HepG2 (cell line): ENCODE measurements at regions not wholly inside any gene's neighbourhood (a gene's known extent, or its start where the extent isn't known, plus 50 kb on each side); places are given as distances from the start of the nearest gene placed in this dataset.

Experiments used
- ATAC-seq: fragments of 200-7000 bp; cut with Tn5 transposase; 3 replicates; pipeline ENCODE4 v1.9.1; 2020; ENCODE audit warnings: mild to moderate bottlenecking, moderate library complexity
- BruUV-seq: library from RNA; stranded (reverse); fragments of 400-500 nt; replicated peaks from 2 replicates; lab custom pipeline; 2021; lab: Mats Ljungman, UMichigan
- CTCF ChIA-PET: fragments of 300-600 bp; formaldehyde crosslinking; extraction: SDS; loops from one replicate; lab custom pipeline; 2021; ENCODE audit warnings: low total read pairs, inconsistent platforms, low intra/inter-chr PET ratio; lab: Yijun Ruan, JAX
- POLR2A ChIA-PET: fragments of 350-600 bp; sonication (Branson Sonifier 250); formaldehyde crosslinking; loops from one replicate; lab custom pipeline; 2020; ENCODE audit warnings: antibody characterized with exemption, inconsistent platforms; lab: Yijun Ruan, JAX
- DNase-seq: peaks from one replicate; pipeline ENCODE4 v3.0.0-alpha.2; 2015; ENCODE audit warnings: low spot score
- FAIRE-seq: peaks from 3 replicates; lab custom pipeline; 2011; peaks lifted over from hg19 to GRCh38; lab: Jason Lieb, UNC
- H2AFZ ChIP-seq: one replicate; pipeline ENCODE4 v1.6.1; 2011; ENCODE audit warnings: low read length, inconsistent platforms
- H3K27ac ChIP-seq: fragments of 300-600 bp; 3 replicates; pipeline ENCODE4 v1.8.0; 2011; ENCODE audit warnings: mixed run types, mild to moderate bottlenecking, mixed read lengths, low read length, inconsistent platforms; ENCODE audit not compliant: insufficient read depth; ENCODE audit errors: extremely low read length
- H3K27me3 ChIP-seq, 2 experiments: fragments of 200-600 bp in 1 of 2; 2 replicates in 1 of 2; 3 replicates in 1 of 2; pipeline versions ENCODE4 v1.6.0 to v1.8.0; 2011; ENCODE audit warnings: low read length in 2 of 2, mild to moderate bottlenecking in 2 of 2, moderate library complexity in 2 of 2, inconsistent platforms in 1 of 2; ENCODE audit not compliant: insufficient read depth in 2 of 2, control insufficient read depth in 1 of 2
- H3K36me3 ChIP-seq, 2 experiments: fragments of 200-600 bp in 1 of 2; replicated peaks in 1 of 2; 2 replicates in 1 of 2; 3 replicates in 1 of 2; pipeline versions ENCODE4 v1.5.1 to v1.8.0; 2011; ENCODE audit warnings: low read length in 2 of 2, inconsistent platforms in 1 of 2; ENCODE audit not compliant: insufficient read depth in 2 of 2, control insufficient read depth in 1 of 2
- H3K4me1 ChIP-seq: 2 replicates; pipeline ENCODE4 v1.5.1; 2012; ENCODE audit warnings: low read length, inconsistent platforms; ENCODE audit not compliant: insufficient read depth
- H3K4me2 ChIP-seq: 2 replicates; pipeline ENCODE4 v1.6.0; 2011; ENCODE audit warnings: low read depth, low read length, inconsistent platforms
- H3K4me3 ChIP-seq, 3 experiments: fragments of 200-600 bp in 1 of 3; sonication (generic), shearing (Covaris generic) in 1 of 3; replicated peaks in 1 of 3; 2 replicates each; pipeline ENCODE4 v1.5.1; 2011 to 2016; ENCODE audit warnings: low read length in 3 of 3, inconsistent platforms in 2 of 3, low read depth in 2 of 3, mild to moderate bottlenecking in 2 of 3, control low read depth in 1 of 3, mixed read lengths in 1 of 3; ENCODE audit not compliant: insufficient read depth in 1 of 3
- H3K79me2 ChIP-seq: one replicate; pipeline ENCODE4 v1.6.1; 2011; ENCODE audit warnings: low read length, inconsistent platforms; ENCODE audit not compliant: insufficient read depth
- H3K9ac ChIP-seq: 2 replicates; pipeline ENCODE4 v1.6.0; 2011; ENCODE audit warnings: mild to moderate bottlenecking, low read depth, low read length, inconsistent platforms; ENCODE audit not compliant: insufficient read depth
- H3K9me3 ChIP-seq: 2 replicates; pipeline ENCODE4 v1.5.1; 2012; ENCODE audit warnings: mild to moderate bottlenecking, low read length
- H4K20me1 ChIP-seq: 2 replicates; pipeline ENCODE4 v1.6.0; 2011; ENCODE audit warnings: inconsistent platforms, mild to moderate bottlenecking, low read length, moderate library complexity; ENCODE audit not compliant: insufficient read depth
- ISX ChIP-seq: sonication (generic); formaldehyde crosslinking; conservative IDR thresholded peaks from 2 replicates; pipeline ENCODE4 v1.5.0; 2020; ENCODE audit warnings: missing genetic modification reagents
- SIN3B ChIP-seq: fragments of 150-350 bp; IDR thresholded peaks from 2 replicates; pipeline ENCODE4 v1.6.1; 2014; ENCODE audit warnings: low read length
- TCF7 ChIP-seq: sonication (generic); IDR thresholded peaks from 2 replicates; pipeline ENCODE4 v1.6.1; 2016; ENCODE audit warnings: antibody characterized with exemption, low read depth
- ZC3H13 ChIP-seq: sonication (generic); formaldehyde crosslinking; IDR thresholded peaks from 2 replicates; pipeline ENCODE4 v1.8.1; 2023; ENCODE audit warnings: mild to moderate bottlenecking, missing genetic modification reagents, moderate library complexity
- ZFY ChIP-seq: sonication (generic); formaldehyde crosslinking; IDR thresholded peaks from 2 replicates; pipeline ENCODE4 v1.4.0; 2020; ENCODE audit warnings: missing genetic modification reagents
- ZNF224 ChIP-seq: sonication (generic); formaldehyde crosslinking; IDR thresholded peaks from 2 replicates; pipeline ENCODE4 v1.5.0; 2020; ENCODE audit warnings: mild to moderate bottlenecking, missing genetic modification reagents
- ZNF614 ChIP-seq: IDR thresholded peaks from 2 replicates; pipeline ENCODE4 v1.6.1; 2018; ENCODE audit warnings: missing biosample characterization, missing genetic modification reagents, inconsistent platforms, borderline replicate concordance
- ZNF737 ChIP-seq: sonication (generic); formaldehyde crosslinking; IDR thresholded peaks from 2 replicates; pipeline ENCODE4 v1.5.0; 2020; ENCODE audit warnings: missing genetic modification reagents, mild to moderate bottlenecking, borderline replicate concordance
- ZNF776 ChIP-seq: sonication (generic); formaldehyde crosslinking; IDR thresholded peaks from 2 replicates; pipeline ENCODE4 v1.4.0; 2020; ENCODE audit warnings: mild to moderate bottlenecking, missing genetic modification reagents
- ZNF839 ChIP-seq: sonication (generic); formaldehyde crosslinking; IDR thresholded peaks from 2 replicates; pipeline ENCODE4 v1.4.0; 2020; ENCODE audit warnings: missing genetic modification reagents, mild to moderate bottlenecking, borderline replicate concordance
- ZNF841 ChIP-seq: sonication (generic); formaldehyde crosslinking; IDR thresholded peaks from 2 replicates; pipeline ENCODE4 v1.8.1; 2023; ENCODE audit warnings: missing genetic modification reagents, borderline replicate concordance
- ZSCAN25 ChIP-seq: sonication (generic); formaldehyde crosslinking; IDR thresholded peaks from 2 replicates; pipeline ENCODE4 v1.8.0; 2022; ENCODE audit warnings: mild to moderate bottlenecking, missing genetic modification reagents
- WGBS: methylation state at CpG from one replicate; pipeline ENCODE4 v1.1.6; 2017; ENCODE audit warnings: low lambda C conversion rate; 5-methylcytosine and 5-hydroxymethylcytosine counted together
- in situ Hi-C: cut with HindIII; loops from 2 replicates; pipeline ENCODE4 v1.10.0; 2017; ENCODE audit warnings: low pct_unique_long_range_greater_than_20kb; ENCODE audit not compliant: extremely low pct_ligation_motif_present
- intact Hi-C: fragments of 100-400 bp; cut with micrococcal nuclease; formaldehyde crosslinking; loops from one replicate; pipeline ENCODE4 v1.10.0; 2022; ENCODE audit not compliant: unreplicated experiment
- TF ChIP-seq, protein P1 (sequence below), 2 experiments: sonication (generic) in 1 of 2; formaldehyde crosslinking in 1 of 2; IDR thresholded peaks; 2 replicates each; pipeline versions ENCODE4 v1.4.0 to v1.6.1; 2018 to 2020; ENCODE audit warnings: missing genetic modification reagents in 2 of 2, borderline replicate concordance in 1 of 2, low read depth in 1 of 2, mild to moderate bottlenecking in 1 of 2, missing biosample characterization in 1 of 2
- TF ChIP-seq, protein P2 (sequence below): sonication (generic); formaldehyde crosslinking; IDR thresholded peaks from 2 replicates; pipeline ENCODE4 v1.9.0; 2021; ENCODE audit warnings: missing genetic modification reagents, borderline replicate concordance
- TF ChIP-seq, protein P3 (sequence below): sonication (generic); formaldehyde crosslinking; IDR thresholded peaks from 2 replicates; pipeline ENCODE4 v1.4.0; 2020; ENCODE audit warnings: mild to moderate bottlenecking, missing genetic modification reagents

DNA sequence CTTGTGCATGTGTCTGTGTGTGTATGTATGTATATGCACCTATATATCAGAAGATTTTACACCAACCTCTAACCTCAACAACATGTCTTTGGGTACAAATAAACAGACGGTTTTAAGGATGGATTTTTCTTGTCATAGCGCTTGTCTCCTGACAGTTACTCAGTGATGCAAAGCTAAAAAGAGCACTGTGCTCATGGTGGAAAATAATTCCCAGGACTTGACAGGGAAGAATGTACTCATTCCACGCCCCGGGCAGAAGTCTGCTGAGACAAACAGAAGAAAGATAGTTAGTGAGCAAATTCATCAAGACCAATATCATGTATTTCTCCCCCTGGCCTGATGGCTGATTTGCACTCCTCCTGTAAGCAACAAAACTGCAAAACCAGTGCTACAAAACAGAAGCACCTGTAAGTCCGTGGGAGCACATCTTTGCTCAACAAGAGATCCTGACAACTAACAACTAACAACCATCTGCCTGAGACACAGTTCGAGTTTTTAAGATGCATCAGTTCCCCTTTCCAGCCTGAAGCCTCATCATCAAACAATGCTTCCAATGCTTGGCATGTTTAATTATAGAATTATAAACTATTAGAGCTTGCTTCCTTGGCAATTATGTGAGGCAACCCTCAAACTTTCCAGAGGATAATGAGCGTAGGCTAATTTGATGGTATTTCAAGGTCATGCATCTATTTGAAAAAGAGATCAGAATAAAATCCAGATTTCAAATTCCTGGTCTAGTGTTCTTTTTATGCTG lies 812.7 kb upstream of the MIR17HG start:
- ATAC-seq (no peak), FAIRE-seq (no peak), DNase-seq (no peak)
- Histone ChIP-seq H3K4me1 (no peaks in the 10 kb centered on the region), H3K36me3 (no peaks in the 10 kb centered on the region), H3K9ac (no peak overlapping the region), H2AFZ (no peak overlapping the region), H3K4me3 (no peak overlapping the region), H3K27ac (no peak overlapping the region), H3K9me3 (peaks cover 83% of the 10 kb centered on the region), H3K4me2 (no peak overlapping the region), H4K20me1 (no peaks in the 10 kb centered on the region), H3K27me3 (no peaks in the 10 kb centered on the region), H3K79me2 (no peaks in the 10 kb centered on the region)
- ChIA-PET CTCF (no interaction called here), POLR2A (no interaction called here)
- TF ChIP-seq, protein P1, sequence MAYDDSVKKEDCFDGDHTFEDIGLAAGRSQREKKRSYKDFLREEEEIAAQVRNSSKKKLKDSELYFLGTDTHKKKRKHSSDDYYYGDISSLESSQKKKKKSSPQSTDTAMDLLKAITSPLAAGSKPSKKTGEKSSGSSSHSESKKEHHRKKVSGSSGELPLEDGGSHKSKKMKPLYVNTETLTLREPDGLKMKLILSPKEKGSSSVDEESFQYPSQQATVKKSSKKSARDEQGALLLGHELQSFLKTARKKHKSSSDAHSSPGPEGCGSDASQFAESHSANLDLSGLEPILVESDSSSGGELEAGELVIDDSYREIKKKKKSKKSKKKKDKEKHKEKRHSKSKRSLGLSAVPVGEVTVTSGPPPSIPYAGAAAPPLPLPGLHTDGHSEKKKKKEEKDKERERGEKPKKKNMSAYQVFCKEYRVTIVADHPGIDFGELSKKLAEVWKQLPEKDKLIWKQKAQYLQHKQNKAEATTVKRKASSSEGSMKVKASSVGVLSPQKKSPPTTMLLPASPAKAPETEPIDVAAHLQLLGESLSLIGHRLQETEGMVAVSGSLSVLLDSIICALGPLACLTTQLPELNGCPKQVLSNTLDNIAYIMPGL (CRISPR knock-in tag; IDR thresholded peaks at IDR 0.05; ENCODE audit: borderline replicate concordance in 1 of 2, low read depth in 1 of 2), result no peak
- TF ChIP-seq, protein P2, sequence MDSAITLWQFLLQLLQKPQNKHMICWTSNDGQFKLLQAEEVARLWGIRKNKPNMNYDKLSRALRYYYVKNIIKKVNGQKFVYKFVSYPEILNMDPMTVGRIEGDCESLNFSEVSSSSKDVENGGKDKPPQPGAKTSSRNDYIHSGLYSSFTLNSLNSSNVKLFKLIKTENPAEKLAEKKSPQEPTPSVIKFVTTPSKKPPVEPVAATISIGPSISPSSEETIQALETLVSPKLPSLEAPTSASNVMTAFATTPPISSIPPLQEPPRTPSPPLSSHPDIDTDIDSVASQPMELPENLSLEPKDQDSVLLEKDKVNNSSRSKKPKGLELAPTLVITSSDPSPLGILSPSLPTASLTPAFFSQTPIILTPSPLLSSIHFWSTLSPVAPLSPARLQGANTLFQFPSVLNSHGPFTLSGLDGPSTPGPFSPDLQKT, result no peak
- TF ChIP-seq ZNF614 (CRISPR knock-in tag) (no peak), ZSCAN25 (no peak), ISX (no peak), ZNF737 (no peak), ZC3H13 (no peak), ZNF841 (CRISPR knock-in tag) (no peak), ZNF839 (no peak), TCF7 (no peak), ZNF224 (CRISPR knock-in tag) (no peak), ZNF776 (no peak), ZFY (CRISPR knock-in tag) (no peak), SIN3B (no peak)
- TF ChIP-seq, protein P3, sequence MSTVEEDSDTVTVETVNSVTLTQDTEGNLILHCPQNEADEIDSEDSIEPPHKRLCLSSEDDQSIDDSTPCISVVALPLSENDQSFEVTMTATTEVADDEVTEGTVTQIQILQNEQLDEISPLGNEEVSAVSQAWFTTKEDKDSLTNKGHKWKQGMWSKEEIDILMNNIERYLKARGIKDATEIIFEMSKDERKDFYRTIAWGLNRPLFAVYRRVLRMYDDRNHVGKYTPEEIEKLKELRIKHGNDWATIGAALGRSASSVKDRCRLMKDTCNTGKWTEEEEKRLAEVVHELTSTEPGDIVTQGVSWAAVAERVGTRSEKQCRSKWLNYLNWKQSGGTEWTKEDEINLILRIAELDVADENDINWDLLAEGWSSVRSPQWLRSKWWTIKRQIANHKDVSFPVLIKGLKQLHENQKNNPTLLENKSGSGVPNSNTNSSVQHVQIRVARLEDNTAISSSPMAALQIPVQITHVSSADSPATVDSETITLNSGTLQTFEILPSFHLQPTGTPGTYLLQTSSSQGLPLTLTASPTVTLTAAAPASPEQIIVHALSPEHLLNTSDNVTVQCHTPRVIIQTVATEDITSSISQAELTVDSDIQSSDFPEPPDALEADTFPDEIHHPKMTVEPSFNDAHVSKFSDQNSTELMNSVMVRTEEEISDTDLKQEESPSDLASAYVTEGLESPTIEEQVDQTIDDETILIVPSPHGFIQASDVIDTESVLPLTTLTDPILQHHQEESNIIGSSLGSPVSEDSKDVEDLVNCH (CRISPR knock-in tag), result no peak
- in situ Hi-C loops, result no loop called here
- no TSS peak for BruUV-seq
- intact Hi-C loops, result no loop called here
- 19% methylated on average over 7 of the region's 7 CpGs for WGBS
